ENCODE measurements at regions not wholly inside any gene's neighbourhood (a gene's known extent, or its start where the extent isn't known, plus 50 kb on each side); places are given as distances from the start of the nearest gene placed in this dataset.
A peak's percentile ranks its signal among the peaks of the same experiment; 100 is the strongest.

GRCh38 chr3:45329761-45330305 is 58.5 kb upstream of the LARS2 start:
- TF ChIP-seq CTCF (conservative IDR thresholded peaks at IDR 0.05; ENCODE audit: low read depth, low read length), result no peak
- no peak overlapping the region for H3K4me3 ChIP-seq (ENCODE audit: low read depth, low read length)
- DNase-seq (ENCODE audit: low read depth), result no peak

GRCh38 chr3:45330510-45331295 is 57.7 kb upstream of the LARS2 start:
- no peak for TF ChIP-seq CTCF (conservative IDR thresholded peaks at IDR 0.05; ENCODE audit: low read depth, low read length)
- H3K4me3 ChIP-seq (ENCODE audit: low read depth, low read length), result no peak overlapping the region
- no peak for DNase-seq (ENCODE audit: low read depth)

- no peak overlapping the region for H3K4me3 ChIP-seq (ENCODE audit: low read depth, low read length)
- no peak for DNase-seq (ENCODE audit: low read depth)
- no peak for TF ChIP-seq CTCF (conservative IDR thresholded peaks at IDR 0.05; ENCODE audit: low read depth, low read length)
These were observed 55.9 kb upstream of the LARS2 start for GRCh38 chr3:45332493-45332892.

GRCh38 chr3:45332901-45333407 is 55.4 kb upstream of the LARS2 start:
- TF ChIP-seq CTCF (conservative IDR thresholded peaks at IDR 0.05; ENCODE audit: low read depth, low read length), result no peak
- no peak overlapping the region for H3K4me3 ChIP-seq (ENCODE audit: low read depth, low read length)
- no peak for DNase-seq (ENCODE audit: low read depth)

GRCh38 chr3:45333549-45333948 is 54.8 kb upstream of the LARS2 start:
- no peak overlapping the region for H3K4me3 ChIP-seq (ENCODE audit: low read depth, low read length)
- peak; percentile 31 for DNase-seq (ENCODE audit: low read depth)
- peak; percentile 14 for TF ChIP-seq CTCF (conservative IDR thresholded peaks at IDR 0.05; ENCODE audit: low read depth, low read length)

GRCh38 chr3:45337839-45338470 is 50.4 kb upstream of the LARS2 start:
- no peak for TF ChIP-seq CTCF (conservative IDR thresholded peaks at IDR 0.05; ENCODE audit: low read depth, low read length)
- no peak for DNase-seq (ENCODE audit: low read depth)
- H3K4me3 ChIP-seq (ENCODE audit: low read depth, low read length), result no peak overlapping the region

Measured in choroid plexus epithelial cell (primary cell).